ENCODE measurements at regions not wholly inside any gene's neighbourhood (a gene's known extent, or its start where the extent isn't known, plus 50 kb on each side); places are given as distances from the start of the nearest gene placed in this dataset.
A peak's percentile ranks its signal among the peaks of the same experiment; 100 is the strongest.

- DNase-seq: no peak
- H3K4me1 ChIP-seq (ENCODE audit: control insufficient read depth in 3 of 3, insufficient read depth in 2 of 3, low read depth in 1 of 3, low read length in 2 of 3): peaks cover 0 to 7% (median 0%) of the 10 kb centered on the region in 3 donors
- no peak for FAIRE-seq
- H3K9me3 ChIP-seq (ENCODE audit: control insufficient read depth in 2 of 2, insufficient read depth in 1 of 2, low read depth in 1 of 2, low read length in 1 of 2): no peaks in the 10 kb centered on the region
- no peak overlapping the region for H3K27ac ChIP-seq (ENCODE audit: low read depth in 1 of 3, low read length in 2 of 3)
- H3K36me3 ChIP-seq (ENCODE audit: control insufficient read depth in 3 of 3, insufficient read depth in 2 of 3, low read depth in 1 of 3, low read length in 3 of 3): no peaks in the 10 kb centered on the region
- no peaks in the 10 kb centered on the region for H3K27me3 ChIP-seq (ENCODE audit: control insufficient read depth in 3 of 3, insufficient read depth in 3 of 3, low read length in 3 of 3)
- no peak overlapping the region for H3K4me3 ChIP-seq (ENCODE audit: low read depth in 1 of 3, low read length in 3 of 3)
- WGBS, 3 donors: 85 to 92% (median 86%) methylated on average over 2 of the region's 2 CpGs
Observed at GRCh38 chr2:12587228-12587627, 129.5 kb upstream of the TRIB2 start.

- FAIRE-seq: no peak
- H3K36me3 ChIP-seq (ENCODE audit: control insufficient read depth in 3 of 3, insufficient read depth in 2 of 3, low read depth in 1 of 3, low read length in 3 of 3): no peaks in the 10 kb centered on the region
- H3K27ac ChIP-seq (ENCODE audit: low read depth in 1 of 3, low read length in 2 of 3): peak overlapping the region in 2 of 3 donors; percentile 37 to 67
- H3K9me3 ChIP-seq (ENCODE audit: control insufficient read depth in 2 of 2, insufficient read depth in 1 of 2, low read depth in 1 of 2, low read length in 1 of 2): no peaks in the 10 kb centered on the region
- H3K4me1 ChIP-seq (ENCODE audit: control insufficient read depth in 3 of 3, insufficient read depth in 2 of 3, low read depth in 1 of 3, low read length in 2 of 3): peaks cover 0 to 7% (median 0%) of the 10 kb centered on the region in 3 donors
- WGBS, 3 donors: 45 to 68% (median 61%) methylated on average over 4 of the region's 4 CpGs
- peak; percentile 38 to 75 for DNase-seq
- H3K27me3 ChIP-seq (ENCODE audit: control insufficient read depth in 3 of 3, insufficient read depth in 3 of 3, low read length in 3 of 3): no peaks in the 10 kb centered on the region
- H3K4me3 ChIP-seq (ENCODE audit: low read depth in 1 of 3, low read length in 3 of 3): no peak overlapping the region
Observed at GRCh38 chr2:12587729-12588522, 128.8 kb upstream of the TRIB2 start.

- H3K36me3 ChIP-seq (ENCODE audit: control insufficient read depth in 3 of 3, insufficient read depth in 2 of 3, low read depth in 1 of 3, low read length in 3 of 3): no peaks in the 10 kb centered on the region
- no peaks in the 10 kb centered on the region for H3K27me3 ChIP-seq (ENCODE audit: control insufficient read depth in 3 of 3, insufficient read depth in 3 of 3, low read length in 3 of 3)
- no peak overlapping the region for H3K27ac ChIP-seq (ENCODE audit: low read depth in 1 of 3, low read length in 2 of 3)
- peaks cover 0 to 7% (median 0%) of the 10 kb centered on the region in 3 donors for H3K4me1 ChIP-seq (ENCODE audit: control insufficient read depth in 3 of 3, insufficient read depth in 2 of 3, low read depth in 1 of 3, low read length in 2 of 3)
- no peak overlapping the region for H3K4me3 ChIP-seq (ENCODE audit: low read depth in 1 of 3, low read length in 3 of 3)
- DNase-seq (no peak), FAIRE-seq (no peak)
- no peaks in the 10 kb centered on the region for H3K9me3 ChIP-seq (ENCODE audit: control insufficient read depth in 2 of 2, insufficient read depth in 1 of 2, low read depth in 1 of 2, low read length in 1 of 2)
- WGBS, 3 donors: 92 to 96% (median 93%) methylated on average over 5 of the region's 5 CpGs
Observed at GRCh38 chr2:12588986-12589385, 127.8 kb upstream of the TRIB2 start.

GRCh38 chr2:12589802-12590320 lies 126.9 kb upstream of the TRIB2 start:
- no peak for FAIRE-seq
- no peaks in the 10 kb centered on the region for H3K9me3 ChIP-seq (ENCODE audit: control insufficient read depth in 2 of 2, insufficient read depth in 1 of 2, low read depth in 1 of 2, low read length in 1 of 2)
- no peaks in the 10 kb centered on the region for H3K27me3 ChIP-seq (ENCODE audit: control insufficient read depth in 3 of 3, insufficient read depth in 3 of 3, low read length in 3 of 3)
- no peak overlapping the region for H3K27ac ChIP-seq (ENCODE audit: low read depth in 1 of 3, low read length in 2 of 3)
- no peak for DNase-seq
- H3K4me1 ChIP-seq (ENCODE audit: control insufficient read depth in 3 of 3, insufficient read depth in 2 of 3, low read depth in 1 of 3, low read length in 2 of 3): peaks cover 0 to 7% (median 0%) of the 10 kb centered on the region in 3 donors
- no peak overlapping the region for H3K4me3 ChIP-seq (ENCODE audit: low read depth in 1 of 3, low read length in 3 of 3)
- 73 to 81% (median 79%) methylated on average over 5 of the region's 5 CpGs for WGBS, 3 donors
- H3K36me3 ChIP-seq (ENCODE audit: control insufficient read depth in 3 of 3, insufficient read depth in 2 of 3, low read depth in 1 of 3, low read length in 3 of 3): no peaks in the 10 kb centered on the region

GRCh38 chr2:12592296-12592695 lies 124.4 kb upstream of the TRIB2 start:
- DNase-seq (no peak), FAIRE-seq (no peak)
- Histone ChIP-seq H3K4me3 (ENCODE audit: low read depth in 1 of 3, low read length in 3 of 3) (no peak overlapping the region), H3K27me3 (ENCODE audit: control insufficient read depth in 3 of 3, insufficient read depth in 3 of 3, low read length in 3 of 3) (no peaks in the 10 kb centered on the region), H3K9me3 (ENCODE audit: control insufficient read depth in 2 of 2, insufficient read depth in 1 of 2, low read depth in 1 of 2, low read length in 1 of 2) (no peaks in the 10 kb centered on the region), H3K27ac (ENCODE audit: low read depth in 1 of 3, low read length in 2 of 3) (no peak overlapping the region), H3K4me1 (ENCODE audit: control insufficient read depth in 3 of 3, insufficient read depth in 2 of 3, low read depth in 1 of 3, low read length in 2 of 3) (peaks cover 0 to 7% (median 0%) of the 10 kb centered on the region in 3 donors), H3K36me3 (ENCODE audit: control insufficient read depth in 3 of 3, insufficient read depth in 2 of 3, low read depth in 1 of 3, low read length in 3 of 3) (no peaks in the 10 kb centered on the region)
- WGBS, 3 donors: 74 to 76% (median 75%) methylated on average over 3 of the region's 3 CpGs

- H3K4me3 ChIP-seq (ENCODE audit: low read depth in 1 of 3, low read length in 3 of 3): no peak overlapping the region
- no peaks in the 10 kb centered on the region for H3K9me3 ChIP-seq (ENCODE audit: control insufficient read depth in 2 of 2, insufficient read depth in 1 of 2, low read depth in 1 of 2, low read length in 1 of 2)
- FAIRE-seq (no peak), DNase-seq (no peak)
- H3K4me1 ChIP-seq (ENCODE audit: control insufficient read depth in 3 of 3, insufficient read depth in 2 of 3, low read depth in 1 of 3, low read length in 2 of 3): no peaks in the 10 kb centered on the region
- H3K27ac ChIP-seq (ENCODE audit: low read depth in 1 of 3, low read length in 2 of 3): no peak overlapping the region
- WGBS, 3 donors: 82 to 90% (median 85%) methylated on average over 4 of the region's 4 CpGs
- no peaks in the 10 kb centered on the region for H3K27me3 ChIP-seq (ENCODE audit: control insufficient read depth in 3 of 3, insufficient read depth in 3 of 3, low read length in 3 of 3)
- no peaks in the 10 kb centered on the region for H3K36me3 ChIP-seq (ENCODE audit: control insufficient read depth in 3 of 3, insufficient read depth in 2 of 3, low read depth in 1 of 3, low read length in 3 of 3)
Observed at GRCh38 chr2:12594590-12594989, 122.1 kb upstream of the TRIB2 start.

- Histone ChIP-seq H3K4me3 (ENCODE audit: low read depth in 1 of 3, low read length in 3 of 3) (no peak overlapping the region), H3K9me3 (ENCODE audit: control insufficient read depth in 2 of 2, insufficient read depth in 1 of 2, low read depth in 1 of 2, low read length in 1 of 2) (no peaks in the 10 kb centered on the region), H3K4me1 (ENCODE audit: control insufficient read depth in 3 of 3, insufficient read depth in 2 of 3, low read depth in 1 of 3, low read length in 2 of 3) (no peaks in the 10 kb centered on the region), H3K27ac (ENCODE audit: low read depth in 1 of 3, low read length in 2 of 3) (no peak overlapping the region), H3K27me3 (ENCODE audit: control insufficient read depth in 3 of 3, insufficient read depth in 3 of 3, low read length in 3 of 3) (no peaks in the 10 kb centered on the region), H3K36me3 (ENCODE audit: control insufficient read depth in 3 of 3, insufficient read depth in 2 of 3, low read depth in 1 of 3, low read length in 3 of 3) (no peaks in the 10 kb centered on the region)
- 93 to 99% (median 94%) methylated on average over 3 of the region's 3 CpGs for WGBS, 3 donors
- DNase-seq (no peak), FAIRE-seq (no peak)
Observed at GRCh38 chr2:12596771-12597170, 120.0 kb upstream of the TRIB2 start.

GRCh38 chr2:12597610-12598009 lies 119.1 kb upstream of the TRIB2 start:
- FAIRE-seq (no peak), DNase-seq (no peak)
- Histone ChIP-seq H3K27me3 (ENCODE audit: control insufficient read depth in 3 of 3, insufficient read depth in 3 of 3, low read length in 3 of 3) (no peaks in the 10 kb centered on the region), H3K4me1 (ENCODE audit: control insufficient read depth in 3 of 3, insufficient read depth in 2 of 3, low read depth in 1 of 3, low read length in 2 of 3) (no peaks in the 10 kb centered on the region), H3K4me3 (ENCODE audit: low read depth in 1 of 3, low read length in 3 of 3) (no peak overlapping the region), H3K27ac (ENCODE audit: low read depth in 1 of 3, low read length in 2 of 3) (no peak overlapping the region), H3K9me3 (ENCODE audit: control insufficient read depth in 2 of 2, insufficient read depth in 1 of 2, low read depth in 1 of 2, low read length in 1 of 2) (no peaks in the 10 kb centered on the region), H3K36me3 (ENCODE audit: control insufficient read depth in 3 of 3, insufficient read depth in 2 of 3, low read depth in 1 of 3, low read length in 3 of 3) (no peaks in the 10 kb centered on the region)
- 88 to 100% (median 93%) methylated on average over 2 of the region's 2 CpGs for WGBS, 3 donors
